GM12873 (cell line): ENCODE measurements at regions not wholly inside any gene's neighbourhood (a gene's known extent, or its start where the extent isn't known, plus 50 kb on each side); places are given as distances from the start of the nearest gene placed in this dataset.

Source experiments
- CTCF ChIP-seq: IDR thresholded peaks from 2 replicates; pipeline ENCODE4 v1.5.1; 2012; ENCODE audit warnings: low read depth, mild to moderate bottlenecking, moderate library complexity, low read length, control low read depth; ENCODE audit not compliant: insufficient read depth; ENCODE audit errors: missing control alignments

GRCh38 chr6:23537828-23538227, 588.2 kb upstream of the NRSN1 start:
- TF ChIP-seq CTCF, result no peak

- TF ChIP-seq CTCF, result no peak
These were observed 578.2 kb upstream of the NRSN1 start for GRCh38 chr6:23547851-23548250.

GRCh38 chr6:23559587-23560343, 566.2 kb upstream of the NRSN1 start:
- no peak for TF ChIP-seq CTCF

GRCh38 chr6:23561732-23562131, 564.3 kb upstream of the NRSN1 start:
- no peak for TF ChIP-seq CTCF

GRCh38 chr6:23562554-23562953, 563.5 kb upstream of the NRSN1 start:
- no peak for TF ChIP-seq CTCF

GRCh38 chr6:23563323-23563722, 562.7 kb upstream of the NRSN1 start:
- no peak for TF ChIP-seq CTCF

- no peak for TF ChIP-seq CTCF
These were observed 559.6 kb upstream of the NRSN1 start for GRCh38 chr6:23566418-23566817.
